ENCODE measurements at regions not wholly inside any gene's neighbourhood (a gene's known extent, or its start where the extent isn't known, plus 50 kb on each side); places are given as distances from the start of the nearest gene placed in this dataset.

GRCh38 chr13:40159736-40160135 lies 504.3 kb downstream of the COG6 start:
- no peak overlapping the region for H3K27ac ChIP-seq
- H3K27me3 ChIP-seq = no peaks in the 10 kb centered on the region
- intact Hi-C loops (cut with DNase I; ENCODE audit: low total_unique reads) = no loop called here
- DNase-seq = no peak
- H3K4me1 ChIP-seq = peaks cover 0 to 2% (median 0%) of the 10 kb centered on the region in 4 donors
- TF ChIP-seq EP300 (IDR thresholded peaks at IDR 0.05) (no peak), CTCF (IDR thresholded peaks at IDR 0.05) (no peak), POLR2A (IDR thresholded peaks at IDR 0.05) (no peak), POLR2AphosphoS5 (IDR thresholded peaks at IDR 0.05) (no peak)
- no peaks in the 10 kb centered on the region for H3K9me3 ChIP-seq
- H3K4me3 ChIP-seq = no peak overlapping the region
- H3K36me3 ChIP-seq = no peaks in the 10 kb centered on the region
- 75 to 88% (median 84%) methylated on average over 4 of the region's 4 CpGs for WGBS, 5 donors

- TF ChIP-seq POLR2AphosphoS5 (IDR thresholded peaks at IDR 0.05) = no peak
- no peak for TF ChIP-seq EP300 (IDR thresholded peaks at IDR 0.05)
- TF ChIP-seq POLR2A (IDR thresholded peaks at IDR 0.05) = no peak
- no peak for TF ChIP-seq CTCF (IDR thresholded peaks at IDR 0.05)
- intact Hi-C loops (cut with DNase I; ENCODE audit: low total_unique reads) = no loop called here
Measured at GRCh38 chr13:40160618-40161350, 505.3 kb downstream of the COG6 start.

GRCh38 chr13:40161351-40161810 lies 505.1 kb downstream of the FOXO1 start:
- H3K4me1 ChIP-seq = peaks cover 0 to 19% (median 4%) of the 10 kb centered on the region in 4 donors
- no peak for DNase-seq
- WGBS, 5 donors = 82 to 93% (median 91%) methylated on average over 4 of the region's 4 CpGs
- H3K27me3 ChIP-seq = no peaks in the 10 kb centered on the region
- no peak overlapping the region for H3K27ac ChIP-seq
- H3K4me3 ChIP-seq = no peak overlapping the region
- H3K9me3 ChIP-seq = no peaks in the 10 kb centered on the region
- no peaks in the 10 kb centered on the region for H3K36me3 ChIP-seq
- intact Hi-C loops (cut with DNase I; ENCODE audit: low total_unique reads) = no loop called here
- no peak for TF ChIP-seq CTCF (IDR thresholded peaks at IDR 0.05)
- TF ChIP-seq POLR2AphosphoS5 (IDR thresholded peaks at IDR 0.05) = no peak
- no peak for TF ChIP-seq EP300 (IDR thresholded peaks at IDR 0.05)
- TF ChIP-seq POLR2A (IDR thresholded peaks at IDR 0.05) = no peak

More at GRCh38 chr13:40160618-40161350, 505.3 kb downstream of the COG6 start:
- no peak for DNase-seq
- Histone ChIP-seq H3K4me3 (no peak overlapping the region), H3K36me3 (no peaks in the 10 kb centered on the region), H3K27ac (no peak overlapping the region), H3K4me1 (peaks cover 0 to 13% (median 2%) of the 10 kb centered on the region in 4 donors), H3K27me3 (no peaks in the 10 kb centered on the region), H3K9me3 (no peaks in the 10 kb centered on the region)
- 87 to 92% (median 91%) methylated on average over 7 of the region's 7 CpGs for WGBS, 5 donors

GRCh38 chr13:40161931-40162330 lies 504.5 kb downstream of the FOXO1 start:
- intact Hi-C loops (cut with DNase I; ENCODE audit: low total_unique reads) = no loop called here
- DNase-seq = no peak
- no peak overlapping the region for H3K4me3 ChIP-seq
- no peaks in the 10 kb centered on the region for H3K27me3 ChIP-seq
- H3K4me1 ChIP-seq = peaks cover 0 to 19% (median 4%) of the 10 kb centered on the region in 4 donors
- no peak for TF ChIP-seq CTCF (IDR thresholded peaks at IDR 0.05)
- TF ChIP-seq EP300 (IDR thresholded peaks at IDR 0.05) = no peak
- TF ChIP-seq POLR2AphosphoS5 (IDR thresholded peaks at IDR 0.05) = no peak
- no peak for TF ChIP-seq POLR2A (IDR thresholded peaks at IDR 0.05)
- no peak overlapping the region for H3K27ac ChIP-seq
- 91 to 100% (median 93%) methylated on average over 2 of the region's 2 CpGs for WGBS, 5 donors
- no peaks in the 10 kb centered on the region for H3K36me3 ChIP-seq
- no peaks in the 10 kb centered on the region for H3K9me3 ChIP-seq
